Psoas muscle (tissue), 7 donors: ENCODE measurements at regions not wholly inside any gene's neighbourhood (a gene's known extent, or its start where the extent isn't known, plus 50 kb on each side); places are given as distances from the start of the nearest gene placed in this dataset.

Experiments used
- ATAC-seq, 4 donors: fragments of 200-7000 bp; cut with Tn5 transposase; one replicate each; pipeline ENCODE4 v1.9.1; 2020; ENCODE audit warnings: moderate library complexity in 3 of 4, mild to moderate bottlenecking in 2 of 4
- DNase-seq, 2 donors: peaks; one replicate each; pipeline ENCODE4 v3.0.0-alpha.2; 2020
- H3K27ac ChIP-seq: fragments of 200-600 bp; one replicate; pipeline ENCODE4 v1.8.0; 2022
- H3K27me3 ChIP-seq, 3 donors: fragments of 200-600 bp in 1 of 3; one replicate each; pipeline versions ENCODE4 v1.6.1 to v1.8.0; 2013 to 2022; ENCODE audit warnings: low read length in 2 of 3, mild to moderate bottlenecking in 2 of 3, moderate library complexity in 1 of 3; ENCODE audit not compliant: insufficient read depth in 3 of 3
- H3K36me3 ChIP-seq, 2 donors: fragments of 200-600 bp in 1 of 2; one replicate each; pipeline versions ENCODE4 v1.6.1 to v1.8.0; 2013 to 2022; ENCODE audit warnings: low read depth in 1 of 2, mild to moderate bottlenecking in 1 of 2, moderate library complexity in 1 of 2; ENCODE audit not compliant: insufficient read depth in 1 of 2
- H3K4me1 ChIP-seq: fragments of 200-600 bp; one replicate; pipeline ENCODE4 v1.8.0; 2022
- H3K4me3 ChIP-seq: fragments of 200-600 bp; one replicate; pipeline ENCODE4 v1.8.0; 2022; ENCODE audit warnings: mild to moderate bottlenecking
- H3K9me3 ChIP-seq: fragments of 200-600 bp; one replicate; pipeline ENCODE4 v1.8.0; 2022
- WGBS, 3 donors: extraction: QIAGEN DNeasy Blood & Tissue Kit; methylation state at CpG; one replicate each; pipeline versions ENCODE4 v1.1.6 to v1.1.7; 2013; 5-methylcytosine and 5-hydroxymethylcytosine counted together
- intact Hi-C, 2 donors: fragments of 100-400 bp; cut with DNase I; formaldehyde crosslinking; loops; one replicate each; pipeline versions ENCODE4 v1.11.0 to v1.14.2; 2022
- TF ChIP-seq, protein P1 (sequence below): fragments of 200-600 bp; IDR thresholded peaks from one replicate; pipeline ENCODE4 v1.8.0; 2022; ENCODE audit warnings: antibody characterized with exemption
- donor health status: healthy with polysubstance abuse.
- donor health status: DM: no; HTN: no; CAD: no; lungs with moderate emphysema.
- donor health status: Bipolar disorder and iron deficiency.
- donor health status: healthy.
- donor health status: DM: yes; HTN: yes; CAD: no.
- donor health status: DM: no; HTN: no; CAD: no.
- donor health status: DM: yes; HTN: yes; CAD: no.

DNA sequence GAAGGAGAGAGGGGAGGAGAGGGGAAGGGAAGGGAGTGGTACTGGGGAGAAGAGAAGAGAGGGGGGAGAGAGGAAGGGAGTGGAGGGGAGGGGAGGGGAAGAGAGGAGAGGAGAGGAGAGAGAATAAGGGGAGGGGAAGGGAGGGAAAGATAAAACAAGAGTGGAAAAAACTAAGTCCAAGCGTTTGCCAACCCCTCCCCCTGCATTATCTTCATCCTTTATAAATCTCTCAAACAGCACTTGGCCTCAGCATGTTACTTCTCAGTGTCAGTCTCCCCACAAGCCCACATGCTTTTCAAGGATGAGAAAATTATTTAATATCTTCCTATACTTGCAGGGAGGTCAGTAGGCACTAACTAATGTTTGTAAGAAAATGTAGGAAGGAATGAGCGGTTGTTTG lies 204.5 kb downstream of the LSM5 start:
- intact Hi-C loops = no loop called here
- TF ChIP-seq, protein P1, sequence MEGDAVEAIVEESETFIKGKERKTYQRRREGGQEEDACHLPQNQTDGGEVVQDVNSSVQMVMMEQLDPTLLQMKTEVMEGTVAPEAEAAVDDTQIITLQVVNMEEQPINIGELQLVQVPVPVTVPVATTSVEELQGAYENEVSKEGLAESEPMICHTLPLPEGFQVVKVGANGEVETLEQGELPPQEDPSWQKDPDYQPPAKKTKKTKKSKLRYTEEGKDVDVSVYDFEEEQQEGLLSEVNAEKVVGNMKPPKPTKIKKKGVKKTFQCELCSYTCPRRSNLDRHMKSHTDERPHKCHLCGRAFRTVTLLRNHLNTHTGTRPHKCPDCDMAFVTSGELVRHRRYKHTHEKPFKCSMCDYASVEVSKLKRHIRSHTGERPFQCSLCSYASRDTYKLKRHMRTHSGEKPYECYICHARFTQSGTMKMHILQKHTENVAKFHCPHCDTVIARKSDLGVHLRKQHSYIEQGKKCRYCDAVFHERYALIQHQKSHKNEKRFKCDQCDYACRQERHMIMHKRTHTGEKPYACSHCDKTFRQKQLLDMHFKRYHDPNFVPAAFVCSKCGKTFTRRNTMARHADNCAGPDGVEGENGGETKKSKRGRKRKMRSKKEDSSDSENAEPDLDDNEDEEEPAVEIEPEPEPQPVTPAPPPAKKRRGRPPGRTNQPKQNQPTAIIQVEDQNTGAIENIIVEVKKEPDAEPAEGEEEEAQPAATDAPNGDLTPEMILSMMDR = no peak
- WGBS, 3 donors = 62 to 70% (median 65%) methylated on average over 2 of the region's 2 CpGs

DNA sequence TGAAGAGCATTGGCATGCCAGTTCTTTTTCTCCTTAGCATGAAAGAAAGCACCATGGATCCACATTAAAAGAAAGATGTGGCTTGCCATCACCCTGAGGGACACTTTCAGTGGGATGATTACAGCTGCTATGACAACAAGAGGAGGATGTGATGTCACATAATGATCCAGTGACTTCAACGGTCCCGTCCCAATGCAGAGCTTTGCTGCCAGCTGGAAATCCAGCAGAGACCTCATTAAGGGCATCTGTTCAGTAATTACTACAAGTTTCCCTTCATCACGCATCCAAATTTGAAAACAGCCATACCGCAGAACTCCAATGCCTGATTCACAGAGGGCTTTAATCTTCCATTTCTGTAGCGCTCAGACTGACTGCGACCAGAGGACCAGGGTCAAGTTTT lies 206.6 kb downstream of the LSM5 start:
- no peak overlapping the region for H3K4me3 ChIP-seq
- WGBS, 3 donors = 29 to 39% (median 37%) methylated on average over 6 of the region's 6 CpGs
- no peaks in the 10 kb centered on the region for H3K27me3 ChIP-seq
- ATAC-seq = no peak
- DNase-seq = no peak
- H3K27ac ChIP-seq = no peak overlapping the region
- no peaks in the 10 kb centered on the region for H3K9me3 ChIP-seq
- intact Hi-C loops = no loop called here
- no peaks in the 10 kb centered on the region for H3K4me1 ChIP-seq
- H3K36me3 ChIP-seq = no peaks in the 10 kb centered on the region
- TF ChIP-seq, protein P1 = no peak

More for the DNA sequence above, 204.5 kb downstream of the LSM5 start:
- no peak for DNase-seq
- Histone ChIP-seq H3K36me3 (no peaks in the 10 kb centered on the region), H3K4me3 (no peak overlapping the region), H3K9me3 (no peaks in the 10 kb centered on the region), H3K27me3 (no peaks in the 10 kb centered on the region), H3K4me1 (no peaks in the 10 kb centered on the region), H3K27ac (no peak overlapping the region)
- ATAC-seq = no peak

DNA sequence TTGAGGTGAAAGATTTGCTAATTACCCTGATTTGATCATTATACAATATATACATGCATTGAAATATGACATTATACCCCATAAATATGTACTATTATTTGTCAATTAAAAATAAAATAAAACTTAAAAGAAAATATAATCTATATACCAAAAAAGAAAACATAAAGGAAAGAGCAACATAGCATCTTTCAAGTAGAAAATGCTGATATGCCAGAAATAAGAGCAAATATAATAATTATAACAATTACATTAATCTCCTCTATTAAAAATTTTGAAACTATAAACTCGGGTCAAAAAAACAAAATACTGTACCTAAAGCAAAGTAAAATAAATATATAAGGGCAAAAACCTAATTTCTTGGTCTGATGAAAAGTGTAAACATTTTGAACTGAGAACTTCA lies 209.3 kb upstream of the PDE1C start:
- H3K4me1 ChIP-seq = no peaks in the 10 kb centered on the region
- no peak for ATAC-seq
- H3K27ac ChIP-seq = no peak overlapping the region
- no peaks in the 10 kb centered on the region for H3K36me3 ChIP-seq
- no peaks in the 10 kb centered on the region for H3K9me3 ChIP-seq
- TF ChIP-seq, protein P1 = no peak
- intact Hi-C loops = no loop called here
- no peak for DNase-seq
- H3K4me3 ChIP-seq = no peak overlapping the region
- WGBS, 3 donors = 49 to 62% (median 60%) methylated on average over 1 of the region's 1 CpG
- no peaks in the 10 kb centered on the region for H3K27me3 ChIP-seq

DNA sequence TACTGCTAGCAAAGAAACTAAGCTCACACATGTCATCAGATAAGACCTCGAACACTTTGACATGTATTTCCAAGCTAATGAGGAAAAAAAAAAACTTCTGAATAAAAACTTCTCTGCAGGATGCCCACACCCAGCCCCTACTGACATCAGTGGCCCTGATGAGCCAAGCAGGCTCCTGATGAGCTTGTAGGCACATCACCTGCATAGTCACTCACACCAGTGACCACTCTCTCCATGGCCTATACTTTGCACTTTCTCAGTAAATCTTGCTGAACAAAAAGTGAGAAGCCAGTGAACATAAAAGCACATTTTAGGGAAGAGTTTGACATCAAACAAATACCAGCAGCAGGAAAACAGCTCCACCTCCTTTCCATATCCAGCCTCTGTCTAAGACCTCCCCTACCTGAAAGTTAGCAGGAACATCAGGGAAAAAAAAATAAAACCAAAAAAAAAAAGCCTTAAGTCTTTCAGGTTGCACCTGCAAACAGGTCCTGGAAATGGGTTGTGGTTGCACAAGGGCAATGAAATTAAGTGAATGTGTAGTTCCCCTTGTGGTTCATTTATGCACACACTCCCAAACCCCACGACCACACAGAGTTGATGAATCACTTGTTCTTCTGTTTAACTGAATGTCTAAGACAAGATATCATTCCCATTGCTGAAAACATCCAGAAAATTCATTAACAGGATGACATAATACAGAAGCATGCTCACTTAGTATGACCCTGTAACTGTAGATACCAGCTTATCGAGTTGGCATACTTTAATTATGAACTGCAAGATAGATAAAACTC lies 205.2 kb upstream of the PDE1C start:
- intact Hi-C loops = no loop called here
- no peaks in the 10 kb centered on the region for H3K4me1 ChIP-seq
- TF ChIP-seq, protein P1 = no peak
- no peak overlapping the region for H3K27ac ChIP-seq
- no peaks in the 10 kb centered on the region for H3K27me3 ChIP-seq
- no peaks in the 10 kb centered on the region for H3K36me3 ChIP-seq
- WGBS, 3 donors = 56 to 62% (median 57%) methylated on average over 3 of the region's 3 CpGs
- no peak overlapping the region for H3K4me3 ChIP-seq
- DNase-seq (no peak), ATAC-seq (no peak)
- H3K9me3 ChIP-seq = no peaks in the 10 kb centered on the region

DNA sequence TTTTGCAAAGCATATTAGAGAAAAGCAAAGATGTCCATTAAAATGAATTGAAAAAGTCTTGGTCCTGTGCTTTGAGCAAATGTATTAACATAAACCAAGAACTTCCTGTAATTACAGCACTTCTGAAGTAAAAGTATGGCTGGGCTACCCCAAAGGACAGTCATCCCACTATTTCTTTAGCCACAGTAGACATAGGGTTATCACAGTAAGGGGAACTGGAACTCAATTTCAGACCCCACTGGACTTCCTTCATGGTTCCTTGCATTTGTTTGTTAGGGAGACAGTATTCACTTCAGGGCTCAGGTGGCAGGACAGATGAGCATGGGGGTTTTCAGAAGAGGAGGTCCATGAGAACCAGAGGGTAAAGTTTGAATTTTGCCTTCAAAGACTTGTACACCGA lies 203.1 kb upstream of the PDE1C start:
- Histone ChIP-seq H3K36me3 (no peaks in the 10 kb centered on the region), H3K4me3 (no peak overlapping the region), H3K27ac (no peak overlapping the region), H3K27me3 (no peaks in the 10 kb centered on the region), H3K4me1 (no peaks in the 10 kb centered on the region), H3K9me3 (no peaks in the 10 kb centered on the region)
- intact Hi-C loops = no loop called here
- 89 to 100% (median 91%) methylated on average over 1 of the region's 1 CpG for WGBS, 3 donors
- no peak for ATAC-seq
- no peak for DNase-seq
- TF ChIP-seq, protein P1 = no peak
